ENCODE measurements at regions not wholly inside any gene's neighbourhood (a gene's known extent, or its start where the extent isn't known, plus 50 kb on each side); places are given as distances from the start of the nearest gene placed in this dataset.

GRCh38 chr5:89105836-89106235 lies 222.9 kb upstream of the MEF2C start:
- no peaks in the 10 kb centered on the region for H3K9me3 ChIP-seq (ENCODE audit: insufficient read depth, low read length)
- H3K79me2 ChIP-seq (ENCODE audit: insufficient read depth, low read length) = no peaks in the 10 kb centered on the region
- H3K36me3 ChIP-seq (ENCODE audit: low read length) = no peaks in the 10 kb centered on the region
- no peaks in the 10 kb centered on the region for H3K9me2 ChIP-seq (replicated peaks; ENCODE audit: insufficient read depth, low read length)
- no peak overlapping the region for H3K27ac ChIP-seq (ENCODE audit: low read depth, low read length)
- H4K20me1 ChIP-seq (ENCODE audit: low read depth, low read length) = no peaks in the 10 kb centered on the region
- H2AFZ ChIP-seq (ENCODE audit: low read depth, low read length, severe bottlenecking) = no peak overlapping the region
- no peak for TF ChIP-seq CTCF (IDR thresholded peaks at IDR 0.05; ENCODE audit: insufficient read depth, low read length, poor library complexity, severe bottlenecking)
- no peak for TF ChIP-seq EZH2phosphoT487 (conservative IDR thresholded peaks at IDR 0.05; ENCODE audit: low read length)
- H3K9ac ChIP-seq (ENCODE audit: low read length) = no peak overlapping the region
- H3K27me3 ChIP-seq (ENCODE audit: low read length) = no peaks in the 10 kb centered on the region
- H3K4me2 ChIP-seq (ENCODE audit: low read depth, low read length, poor library complexity, severe bottlenecking) = no peak overlapping the region
- H3F3A ChIP-seq (ENCODE audit: insufficient read depth) = no peaks in the 10 kb centered on the region
- no peak overlapping the region for H3K4me3 ChIP-seq (ENCODE audit: insufficient read depth, low read length, poor library complexity, severe bottlenecking)

GRCh38 chr5:89105171-89105695 lies 222.2 kb upstream of the MEF2C start:
- Histone ChIP-seq H2AFZ (ENCODE audit: low read depth, low read length, severe bottlenecking) (no peak overlapping the region), H3K9me3 (ENCODE audit: insufficient read depth, low read length) (no peaks in the 10 kb centered on the region), H3K4me3 (ENCODE audit: insufficient read depth, low read length, poor library complexity, severe bottlenecking) (no peak overlapping the region), H3F3A (ENCODE audit: insufficient read depth) (no peaks in the 10 kb centered on the region), H3K27me3 (ENCODE audit: low read length) (no peaks in the 10 kb centered on the region), H3K9me2 (replicated peaks; ENCODE audit: insufficient read depth, low read length) (no peaks in the 10 kb centered on the region), H3K4me2 (ENCODE audit: low read depth, low read length, poor library complexity, severe bottlenecking) (no peak overlapping the region), H3K27ac (ENCODE audit: low read depth, low read length) (no peak overlapping the region), H3K79me2 (ENCODE audit: insufficient read depth, low read length) (no peaks in the 10 kb centered on the region), H3K9ac (ENCODE audit: low read length) (no peak overlapping the region), H4K20me1 (ENCODE audit: low read depth, low read length) (no peaks in the 10 kb centered on the region), H3K36me3 (ENCODE audit: low read length) (no peaks in the 10 kb centered on the region)
- TF ChIP-seq EZH2phosphoT487 (conservative IDR thresholded peaks at IDR 0.05; ENCODE audit: low read length) = no peak
- no peak for TF ChIP-seq CTCF (IDR thresholded peaks at IDR 0.05; ENCODE audit: insufficient read depth, low read length, poor library complexity, severe bottlenecking)

- no peaks in the 10 kb centered on the region for H3K27me3 ChIP-seq (ENCODE audit: low read length)
These were observed 215.3 kb upstream of the MEF2C start for GRCh38 chr5:89098199-89098756.

More at GRCh38 chr5:89098199-89098756, 215.3 kb upstream of the MEF2C start:
- TF ChIP-seq CTCF (IDR thresholded peaks at IDR 0.05; ENCODE audit: insufficient read depth, low read length, poor library complexity, severe bottlenecking) (no peak), EZH2phosphoT487 (conservative IDR thresholded peaks at IDR 0.05; ENCODE audit: low read length) (no peak)
- no peak overlapping the region for H3K27ac ChIP-seq (ENCODE audit: low read depth, low read length)
- no peaks in the 10 kb centered on the region for H3K9me3 ChIP-seq (ENCODE audit: insufficient read depth, low read length)
- no peak overlapping the region for H3K4me2 ChIP-seq (ENCODE audit: low read depth, low read length, poor library complexity, severe bottlenecking)
- H3K9me2 ChIP-seq (replicated peaks; ENCODE audit: insufficient read depth, low read length) = no peaks in the 10 kb centered on the region
- H4K20me1 ChIP-seq (ENCODE audit: low read depth, low read length) = no peaks in the 10 kb centered on the region
- no peaks in the 10 kb centered on the region for H3K79me2 ChIP-seq (ENCODE audit: insufficient read depth, low read length)
- no peaks in the 10 kb centered on the region for H3K36me3 ChIP-seq (ENCODE audit: low read length)
- no peaks in the 10 kb centered on the region for H3F3A ChIP-seq (ENCODE audit: insufficient read depth)
- no peak overlapping the region for H2AFZ ChIP-seq (ENCODE audit: low read depth, low read length, severe bottlenecking)
- no peak overlapping the region for H3K4me3 ChIP-seq (ENCODE audit: insufficient read depth, low read length, poor library complexity, severe bottlenecking)
- H3K9ac ChIP-seq (ENCODE audit: low read length) = no peak overlapping the region

Measured in SU-DHL-6 (cell line).